Fibroblast of lung (primary cell): ENCODE measurements at regions not wholly inside any gene's neighbourhood (a gene's known extent, or its start where the extent isn't known, plus 50 kb on each side); places are given as distances from the start of the nearest gene placed in this dataset.

Experiments
- EZH2 ChIP-seq: IDR thresholded peaks from 2 replicates; pipeline ENCODE4 v1.5.1; 2012; ENCODE audit warnings: low read length, control low read depth, mild to moderate bottlenecking; ENCODE audit errors: missing control alignments
- TF ChIP-seq, protein P1 (sequence below), 2 donors: IDR thresholded peaks in 1 of 2; conservative IDR thresholded peaks in 1 of 2; 1 replicate in 1 of 2; 2 replicates in 1 of 2; pipeline ENCODE4 v1.5.1; 2011 to 2012; ENCODE audit warnings: low read length in 2 of 2, control low read depth in 1 of 2, inconsistent platforms in 1 of 2, low read depth in 1 of 2, mild to moderate bottlenecking in 1 of 2

DNA sequence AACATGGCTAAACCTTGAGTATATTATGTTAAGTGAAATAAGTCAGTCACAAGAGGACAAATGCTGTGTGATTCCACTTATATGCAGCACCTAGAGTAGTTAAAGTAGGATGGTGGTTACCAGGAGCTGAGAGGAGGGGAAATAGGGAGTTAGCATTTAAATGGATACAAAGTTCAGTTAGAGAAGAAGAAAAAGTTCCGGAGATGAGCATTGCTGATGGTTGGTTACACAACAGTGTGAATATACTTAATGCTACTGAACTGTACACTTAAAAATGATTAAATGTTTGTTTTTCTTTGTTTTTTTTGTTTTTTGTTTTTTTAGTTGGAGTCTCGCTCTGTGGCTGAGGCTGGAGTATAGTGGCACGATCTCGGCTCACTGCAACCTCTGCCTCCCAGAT, 67.7 kb upstream of the OSTN start:
- TF ChIP-seq, protein P1, sequence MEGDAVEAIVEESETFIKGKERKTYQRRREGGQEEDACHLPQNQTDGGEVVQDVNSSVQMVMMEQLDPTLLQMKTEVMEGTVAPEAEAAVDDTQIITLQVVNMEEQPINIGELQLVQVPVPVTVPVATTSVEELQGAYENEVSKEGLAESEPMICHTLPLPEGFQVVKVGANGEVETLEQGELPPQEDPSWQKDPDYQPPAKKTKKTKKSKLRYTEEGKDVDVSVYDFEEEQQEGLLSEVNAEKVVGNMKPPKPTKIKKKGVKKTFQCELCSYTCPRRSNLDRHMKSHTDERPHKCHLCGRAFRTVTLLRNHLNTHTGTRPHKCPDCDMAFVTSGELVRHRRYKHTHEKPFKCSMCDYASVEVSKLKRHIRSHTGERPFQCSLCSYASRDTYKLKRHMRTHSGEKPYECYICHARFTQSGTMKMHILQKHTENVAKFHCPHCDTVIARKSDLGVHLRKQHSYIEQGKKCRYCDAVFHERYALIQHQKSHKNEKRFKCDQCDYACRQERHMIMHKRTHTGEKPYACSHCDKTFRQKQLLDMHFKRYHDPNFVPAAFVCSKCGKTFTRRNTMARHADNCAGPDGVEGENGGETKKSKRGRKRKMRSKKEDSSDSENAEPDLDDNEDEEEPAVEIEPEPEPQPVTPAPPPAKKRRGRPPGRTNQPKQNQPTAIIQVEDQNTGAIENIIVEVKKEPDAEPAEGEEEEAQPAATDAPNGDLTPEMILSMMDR (conservative IDR thresholded peaks at IDR 0.05 in 1 of 2, IDR thresholded peaks at IDR 0.05 in 1 of 2; ENCODE audit: low read depth in 1 of 2, low read length in 2 of 2): no peak
- no peak for TF ChIP-seq EZH2
